ENCODE measurements at regions not wholly inside any gene's neighbourhood (a gene's known extent, or its start where the extent isn't known, plus 50 kb on each side); places are given as distances from the start of the nearest gene placed in this dataset.

GRCh38 chr13:100789025-100789424 is 114.4 kb upstream of the TMTC4 start:
- no peak for TF ChIP-seq CTCF (IDR thresholded peaks at IDR 0.05; ENCODE audit: insufficient read depth, low read length)
- no peak for TF ChIP-seq REST (IDR thresholded peaks at IDR 0.05; ENCODE audit: insufficient replicate concordance, low read depth)
- TF ChIP-seq SPI1 (IDR thresholded peaks at IDR 0.05; ENCODE audit: borderline replicate concordance, low read depth) = no peak
